IMR-90 (cell line): ENCODE measurements at regions not wholly inside any gene's neighbourhood (a gene's known extent, or its start where the extent isn't known, plus 50 kb on each side); places are given as distances from the start of the nearest gene placed in this dataset.

Source experiments
- ATAC-seq: fragments of 200-7000 bp; cut with Tn5 transposase; 2 replicates; pipeline ENCODE4 v1.9.1; 2020; ENCODE audit warnings: low read depth, mild to moderate bottlenecking, moderate library complexity
- BruUV-seq: library from RNA; stranded (reverse); fragments of 400-500 nt; replicated peaks from 2 replicates; lab custom pipeline; 2021; lab: Mats Ljungman, UMichigan
- CTCF ChIA-PET: fragments of 300-600 bp; formaldehyde crosslinking; extraction: SDS; loops from one replicate; lab custom pipeline; 2021; ENCODE audit warnings: antibody characterized with exemption; lab: Yijun Ruan, JAX
- POLR2A ChIA-PET: fragments of 300-600 bp; sonication (Branson Sonifier 250); formaldehyde crosslinking; loops from one replicate; lab custom pipeline; 2022; ENCODE audit warnings: antibody characterized with exemption; ENCODE audit not compliant: unreplicated experiment; lab: Charles Lee
- DNase-seq: peaks from one replicate; pipeline ENCODE4 v3.0.0; 2013
- H2AFZ ChIP-seq: replicated peaks from 2 replicates; pipeline ENCODE3; 2013; ENCODE audit warnings: low read length, mild to moderate bottlenecking; ENCODE audit not compliant: poor library complexity
- H2AK5ac ChIP-seq: 2 replicates; pipeline ENCODE4 v1.6.1; 2013; ENCODE audit warnings: low read depth, low read length, inconsistent platforms
- H2AK9ac ChIP-seq: replicated peaks from 2 replicates; pipeline ENCODE3; 2013; ENCODE audit warnings: mild to moderate bottlenecking, low read depth, low read length, moderate library complexity; ENCODE audit not compliant: poor library complexity
- H2BK120ac ChIP-seq: 2 replicates; pipeline ENCODE4 v1.6.1; 2013; ENCODE audit warnings: low read depth, low read length, inconsistent platforms
- H2BK15ac ChIP-seq: 3 replicates; pipeline ENCODE4 v1.6.1; 2013; ENCODE audit warnings: low read depth, low read length, inconsistent platforms
- H2BK20ac ChIP-seq: 2 replicates; pipeline ENCODE4 v1.6.1; 2013; ENCODE audit warnings: low read depth, mild to moderate bottlenecking, inconsistent platforms, low read length, moderate library complexity
- H2BK5ac ChIP-seq: 2 replicates; pipeline ENCODE4 v1.6.1; 2013; ENCODE audit warnings: mild to moderate bottlenecking, low read depth, low read length, inconsistent platforms; ENCODE audit not compliant: poor library complexity, severe bottlenecking
- H3K14ac ChIP-seq: replicated peaks from 2 replicates; pipeline ENCODE4 v1.6.1; 2013; ENCODE audit warnings: low read depth, low read length, inconsistent platforms
- H3K18ac ChIP-seq: 2 replicates; pipeline ENCODE4 v1.6.1; 2013; ENCODE audit warnings: low read depth, low read length, control low read depth
- H3K23ac ChIP-seq: 2 replicates; pipeline ENCODE4 v1.6.1; 2013; ENCODE audit warnings: low read depth, low read length, inconsistent platforms
- H3K27ac ChIP-seq: 2 replicates; pipeline ENCODE4 v1.5.1; 2013; ENCODE audit warnings: mild to moderate bottlenecking, control low read depth, low read length; ENCODE audit not compliant: insufficient read depth
- H3K27me3 ChIP-seq: 2 replicates; pipeline ENCODE4 v1.6.1; 2013; ENCODE audit warnings: low read length; ENCODE audit not compliant: control insufficient read depth, insufficient read depth
- H3K36me3 ChIP-seq: 2 replicates; pipeline ENCODE4 v1.6.1; 2013; ENCODE audit warnings: low read length, mixed read lengths; ENCODE audit not compliant: control insufficient read depth, insufficient read depth
- H3K4ac ChIP-seq: 2 replicates; pipeline ENCODE4 v1.6.1; 2013; ENCODE audit warnings: low read depth, low read length, inconsistent platforms
- H3K4me1 ChIP-seq: 2 replicates; pipeline ENCODE4 v1.6.1; 2013; ENCODE audit warnings: low read length, mixed read lengths; ENCODE audit not compliant: control insufficient read depth, insufficient read depth
- H3K4me2 ChIP-seq: 2 replicates; pipeline ENCODE4 v1.6.1; 2013; ENCODE audit warnings: low read depth, mild to moderate bottlenecking, control low read depth, low read length, moderate library complexity
- H3K4me3 ChIP-seq: 2 replicates; pipeline ENCODE4 v1.5.1; 2013; ENCODE audit warnings: low read depth, mild to moderate bottlenecking, control low read depth, low read length, moderate library complexity; ENCODE audit not compliant: insufficient read depth
- H3K56ac ChIP-seq: 2 replicates; pipeline ENCODE4 v1.6.1; 2013; ENCODE audit warnings: low read length, inconsistent platforms; ENCODE audit not compliant: insufficient read depth; ENCODE audit errors: extremely low read depth
- H3K79me1 ChIP-seq, 2 experiments: 2 replicates each; pipeline ENCODE4 v1.6.1; 2013; ENCODE audit warnings: low read length in 2 of 2, inconsistent platforms in 1 of 2, low read depth in 1 of 2
- H3K9ac ChIP-seq: 2 replicates; pipeline ENCODE4 v1.6.1; 2013; ENCODE audit warnings: low read depth, low read length, control low read depth
- H3K9me1 ChIP-seq: 2 replicates; pipeline ENCODE4 v1.6.1; 2013; ENCODE audit warnings: low read length, inconsistent platforms; ENCODE audit not compliant: insufficient read depth
- H3K9me3 ChIP-seq: 2 replicates; pipeline ENCODE4 v1.6.1; 2013; ENCODE audit warnings: low read length; ENCODE audit not compliant: control insufficient read depth, insufficient read depth
- H4K20me1 ChIP-seq: 2 replicates; pipeline ENCODE4 v1.6.1; 2013; ENCODE audit warnings: low read length, inconsistent platforms; ENCODE audit not compliant: insufficient read depth
- H4K5ac ChIP-seq: 2 replicates; pipeline ENCODE4 v1.6.1; 2013; ENCODE audit warnings: mild to moderate bottlenecking, low read depth, low read length, control low read depth
- H4K8ac ChIP-seq, 2 experiments: 2 replicates each; pipeline ENCODE4 v1.6.1; 2013; ENCODE audit warnings: low read depth in 2 of 2, low read length in 2 of 2, control low read depth in 1 of 2, inconsistent platforms in 1 of 2
- H4K91ac ChIP-seq: 2 replicates; pipeline ENCODE4 v1.6.1; 2013; ENCODE audit warnings: low read depth, low read length, inconsistent platforms; ENCODE audit not compliant: insufficient read depth
- FOS ChIP-seq: fragments of 150-350 bp; IDR thresholded peaks from 2 replicates; pipeline ENCODE4 v1.6.1; 2016; ENCODE audit warnings: low read depth, low read length
- NFE2L2 ChIP-seq: fragments of 150-350 bp; IDR thresholded peaks from 2 replicates; pipeline ENCODE4 v1.6.1; 2016; ENCODE audit warnings: low read depth, mild to moderate bottlenecking, low read length
- POLR2A ChIP-seq: IDR thresholded peaks from 2 replicates; pipeline ENCODE4 v1.6.1; 2012; ENCODE audit warnings: mild to moderate bottlenecking, low read depth, low read length
- SMC3 ChIP-seq: fragments of 150-350 bp; IDR thresholded peaks from 2 replicates; pipeline ENCODE4 v1.6.1; 2016; ENCODE audit warnings: low read depth, mild to moderate bottlenecking, antibody characterized with exemption, low read length, moderate library complexity
- WGBS, 2 experiments: methylation state at CpG; one replicate each; pipeline versions ENCODE4 v1.1.5 to v1.1.7; 2013; ENCODE audit warnings: missing lambda C conversion rate in 2 of 2; ENCODE audit not compliant: insufficient read length in 1 of 2; ENCODE audit errors: extremely low coverage in 2 of 2; 5-methylcytosine and 5-hydroxymethylcytosine counted together
- dilution Hi-C: fragments of 300-500 bp; cut with HindIII; formaldehyde crosslinking; loops from one replicate; pipeline ENCODE4 v1.14.3; 2018; ENCODE audit warnings: low sequenced_read_pairs; ENCODE audit not compliant: unreplicated experiment
- in situ Hi-C: fragments of 300-500 bp; cut with MboI; formaldehyde crosslinking; loops from 3 replicates; pipeline ENCODE4 v1.14.3; 2019; ENCODE audit warnings: low sequenced_read_pairs, inconsistent platforms, mixed read lengths
- intact Hi-C: fragments of 100-400 bp; cut with micrococcal nuclease; formaldehyde crosslinking; loops from 2 replicates; pipeline ENCODE4 v1.10.0; 2022

DNA sequence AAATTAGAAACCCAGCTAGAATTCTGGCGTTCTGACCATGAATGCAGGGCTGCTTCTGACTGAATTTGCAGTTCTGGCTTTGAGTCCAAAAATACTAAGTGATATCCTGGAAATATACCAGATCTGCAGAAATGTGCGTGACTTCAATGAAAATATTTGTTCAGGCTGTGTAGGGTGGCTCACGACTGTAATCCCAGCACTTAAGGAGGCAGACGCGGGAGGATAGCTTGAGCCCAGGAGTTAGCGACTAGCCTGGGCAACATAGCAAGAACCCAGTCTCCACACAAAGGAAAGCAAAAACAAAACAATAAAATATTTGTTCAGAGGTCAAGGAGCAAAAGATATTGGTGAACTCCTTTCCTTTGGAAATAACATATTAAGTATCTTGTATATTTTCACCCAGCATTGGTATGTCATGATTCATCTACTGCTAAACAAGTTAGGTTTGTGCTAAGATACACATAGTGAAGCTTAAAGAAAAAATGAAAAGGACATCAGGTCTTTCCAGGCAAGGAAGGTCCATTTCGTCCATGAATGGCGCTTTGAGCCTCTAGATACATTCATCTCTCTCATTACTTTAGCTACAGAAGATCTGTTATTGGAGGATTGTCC, 239.2 kb downstream of the CMPK2 start:
- DNase-seq = peak; percentile 72
- Histone ChIP-seq H3K4me2 (peak overlapping the region; percentile 53), H2AFZ (no peak overlapping the region), H3K23ac (peak overlapping the region; percentile 48; the same call in 1 of the 2 replicates), H3K9me3 (no peaks in the 10 kb centered on the region), H4K91ac (peak overlapping the region; percentile 89; the same call in 1 of the 2 replicates), H3K27ac (peak overlapping the region; percentile 78; the same call in 1 of the 2 replicates), H2BK5ac (peak overlapping the region; percentile 79), H2BK120ac (peak overlapping the region; percentile 89), H3K18ac (peak overlapping the region; percentile 91), H4K8ac (peak overlapping the region in 1 of 2 experiments; percentile 65; a peak in 2 of 4 replicates), H3K27me3 (no peaks in the 10 kb centered on the region), H3K4ac (peak overlapping the region; percentile 71), H2BK20ac (peak overlapping the region; percentile 92), H3K14ac (peak overlapping the region; percentile 56; the same call in 1 of the 2 replicates), H2AK9ac (no peak overlapping the region), H3K9me1 (no peaks in the 10 kb centered on the region), H4K5ac (peak overlapping the region; percentile 89), H3K4me1 (peaks cover 10% of the 10 kb centered on the region), H3K36me3 (no peaks in the 10 kb centered on the region), H2AK5ac (no peak overlapping the region), H3K56ac (peak overlapping the region; percentile 11; the same call in 1 of the 2 replicates), H4K20me1 (no peaks in the 10 kb centered on the region), H3K9ac (no peak overlapping the region), H3K79me1 (no peaks in the 10 kb centered on the region), H2BK15ac (0 out of 3 replicates have a peak overlapping the region, but pooled peaks have one; percentile 49), H3K4me3 (no peak overlapping the region)
- TF ChIP-seq NFE2L2 (no peak), POLR2A (no peak), FOS (peak; percentile 34; the same call in 1 of the 2 replicates), SMC3 (no peak)
- ATAC-seq = peak; percentile 91
- in situ Hi-C loops (no loop called here), dilution Hi-C loops (no loop called here), intact Hi-C loops (loop anchor here (5.0 kb wide), 1 partner anchor 49 kb away; no protein-coding TSS in a partner anchor)
- CTCF ChIA-PET = no interaction called here
- BruUV-seq = no TSS peak
- WGBS, 2 experiments = 20% methylated on average over 1 of the region's 8 CpGs; no CpG with 5 or more reads in 1 of the 2 experiments
- POLR2A ChIA-PET = no interaction called here
